Osteoblast (primary cell): ENCODE measurements at regions not wholly inside any gene's neighbourhood (a gene's known extent, or its start where the extent isn't known, plus 50 kb on each side); places are given as distances from the start of the nearest gene placed in this dataset.

Experiments
- DNase-seq: peaks from one replicate; pipeline ENCODE4 v3.0.0; 2011; ENCODE audit warnings: low spot score, mixed read lengths; ENCODE audit not compliant: insufficient read length; ENCODE audit errors: missing footprints
- H2AFZ ChIP-seq: 2 replicates; pipeline ENCODE4 v1.6.0; 2011; ENCODE audit warnings: mild to moderate bottlenecking, low read length
- H3K27ac ChIP-seq: 2 replicates; pipeline ENCODE4 v1.5.1; 2011; ENCODE audit warnings: mild to moderate bottlenecking, low read depth, low read length, moderate library complexity
- H3K27me3 ChIP-seq: 2 replicates; pipeline ENCODE4 v1.6.0; 2012; ENCODE audit warnings: mild to moderate bottlenecking, control low read depth, inconsistent platforms, low read length, moderate library complexity; ENCODE audit not compliant: insufficient read depth
- H3K36me3 ChIP-seq: 2 replicates; pipeline ENCODE4 v1.5.1; 2011; ENCODE audit warnings: mild to moderate bottlenecking, low read length, control low read depth, moderate library complexity; ENCODE audit not compliant: insufficient read depth
- H3K4me1 ChIP-seq: 2 replicates; pipeline ENCODE4 v1.5.1; 2011; ENCODE audit warnings: mild to moderate bottlenecking, low read length, control low read depth, moderate library complexity; ENCODE audit not compliant: insufficient read depth
- H3K4me2 ChIP-seq: 2 replicates; pipeline ENCODE4 v1.6.0; 2011; ENCODE audit warnings: mild to moderate bottlenecking, low read length; ENCODE audit not compliant: insufficient read depth
- H3K4me3 ChIP-seq: fragments of 200-600 bp; sonication (generic); 3 replicates; pipeline ENCODE4 v1.5.1; 2012; ENCODE audit warnings: mild to moderate bottlenecking, low read length, inconsistent platforms; ENCODE audit not compliant: insufficient read depth
- H3K79me2 ChIP-seq: 2 replicates; pipeline ENCODE4 v1.6.0; 2012; ENCODE audit warnings: mild to moderate bottlenecking, low read length, control low read depth, inconsistent platforms; ENCODE audit not compliant: insufficient read depth
- H3K9me3 ChIP-seq: 2 replicates; pipeline ENCODE4 v1.5.1; 2011; ENCODE audit warnings: low read depth, low read length, control low read depth
- H4K20me1 ChIP-seq: 2 replicates; pipeline ENCODE4 v1.6.0; 2012; ENCODE audit warnings: mild to moderate bottlenecking, low read length, control low read depth; ENCODE audit not compliant: insufficient read depth
- CTCF ChIP-seq: IDR thresholded peaks from 2 replicates; pipeline ENCODE4 v1.5.1; 2011; ENCODE audit warnings: mild to moderate bottlenecking, low read depth, low read length, moderate library complexity; ENCODE audit errors: extremely low read depth

- no peak for TF ChIP-seq CTCF
- Histone ChIP-seq H3K4me3 (no peak overlapping the region), H4K20me1 (no peaks in the 10 kb centered on the region), H3K27me3 (peaks cover 50% of the 10 kb centered on the region), H3K36me3 (no peaks in the 10 kb centered on the region), H3K4me1 (no peaks in the 10 kb centered on the region), H3K4me2 (no peak overlapping the region), H3K27ac (no peak overlapping the region), H2AFZ (no peak overlapping the region), H3K9me3 (no peaks in the 10 kb centered on the region), H3K79me2 (no peaks in the 10 kb centered on the region)
- DNase-seq, result no peak
Observed at GRCh38 chr1:234782791-234783190, 172.8 kb upstream of the IRF2BP2 start.

DNA sequence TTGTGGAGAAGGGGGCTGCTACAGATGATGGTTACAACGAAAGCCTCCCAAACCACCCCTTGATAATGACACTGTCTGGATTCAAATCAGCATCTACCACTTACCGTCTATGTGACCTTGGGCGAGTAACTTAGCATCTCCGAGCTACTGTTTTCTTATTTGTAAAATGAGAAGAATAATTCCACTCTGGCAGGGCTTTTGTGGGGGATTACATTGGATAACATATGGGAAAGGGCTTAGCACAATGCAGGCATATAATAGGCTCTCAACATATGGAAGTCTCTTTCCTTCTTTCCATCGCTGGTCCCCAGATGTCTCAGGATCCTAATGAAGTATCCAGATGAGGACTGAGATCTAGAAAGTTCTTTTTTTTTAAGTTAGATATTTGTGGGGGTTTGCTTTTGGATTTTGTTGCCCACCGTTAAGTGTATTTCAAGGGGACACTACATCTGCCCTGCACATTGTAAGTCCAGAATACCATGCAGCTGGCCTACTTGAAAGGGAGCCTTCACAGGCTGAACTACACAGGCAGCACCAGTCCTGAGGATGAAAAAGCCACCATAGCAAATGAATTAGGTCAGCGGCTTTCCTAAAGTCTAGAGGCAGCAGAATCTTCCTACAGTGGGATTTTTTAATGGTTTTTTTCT, 172.2 kb upstream of the IRF2BP2 start:
- H3K4me2 ChIP-seq, result no peak overlapping the region
- H3K4me3 ChIP-seq, result no peak overlapping the region
- H4K20me1 ChIP-seq, result no peaks in the 10 kb centered on the region
- peak; percentile 50 for DNase-seq
- H3K36me3 ChIP-seq, result no peaks in the 10 kb centered on the region
- H3K79me2 ChIP-seq, result no peaks in the 10 kb centered on the region
- no peak overlapping the region for H2AFZ ChIP-seq
- H3K27ac ChIP-seq, result no peak overlapping the region
- H3K27me3 ChIP-seq, result peaks cover 56% of the 10 kb centered on the region
- H3K9me3 ChIP-seq, result no peaks in the 10 kb centered on the region
- TF ChIP-seq CTCF, result no peak
- no peaks in the 10 kb centered on the region for H3K4me1 ChIP-seq

DNA sequence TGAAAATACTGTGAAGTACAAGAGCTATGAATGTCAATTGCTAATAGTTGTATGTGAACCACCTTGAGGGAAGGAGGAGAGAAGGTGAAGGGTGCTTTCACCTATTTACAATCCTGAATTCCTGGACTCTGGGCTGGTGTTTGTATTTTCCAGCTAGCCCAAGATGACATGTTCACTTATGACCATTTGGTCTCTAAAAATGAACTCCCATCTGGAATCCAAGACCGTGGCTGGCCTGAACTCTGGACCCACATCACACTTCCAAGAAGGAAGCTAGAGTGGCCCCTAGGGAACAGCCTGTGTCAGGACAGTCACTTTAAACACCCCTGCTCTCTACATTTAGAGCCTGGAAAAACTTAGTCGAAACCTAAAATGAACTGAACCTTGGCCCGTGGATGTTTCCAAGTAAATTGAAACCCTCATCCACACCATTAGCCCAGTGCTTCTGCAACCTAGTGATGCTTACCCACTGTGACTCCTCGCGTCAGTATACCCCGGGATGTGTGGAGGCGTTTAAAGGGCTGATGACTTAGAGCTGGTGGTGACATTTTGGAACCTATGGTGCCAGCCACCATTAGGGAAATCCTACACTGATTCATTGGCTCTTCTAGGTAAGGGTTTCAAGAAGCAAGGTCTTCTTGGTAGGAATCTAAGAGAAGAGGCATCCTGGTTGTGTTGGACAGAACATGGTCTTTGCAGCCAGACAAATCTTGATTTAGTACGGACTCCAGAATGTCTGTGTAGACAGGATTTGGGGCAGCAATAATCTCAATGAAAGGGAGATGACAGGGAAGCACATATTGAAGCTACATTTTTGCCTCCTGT, 171.5 kb upstream of the IRF2BP2 start:
- Histone ChIP-seq H3K79me2 (no peaks in the 10 kb centered on the region), H3K4me1 (no peaks in the 10 kb centered on the region), H4K20me1 (no peaks in the 10 kb centered on the region), H3K4me2 (no peak overlapping the region), H2AFZ (no peak overlapping the region), H3K4me3 (no peak overlapping the region), H3K27ac (no peak overlapping the region), H3K36me3 (no peaks in the 10 kb centered on the region), H3K27me3 (peaks cover 64% of the 10 kb centered on the region), H3K9me3 (no peaks in the 10 kb centered on the region)
- DNase-seq, result peak; percentile 74
- TF ChIP-seq CTCF, result no peak

- peak; percentile 36 for DNase-seq
- peaks cover 64% of the 10 kb centered on the region for H3K27me3 ChIP-seq
- no peak overlapping the region for H3K27ac ChIP-seq
- no peaks in the 10 kb centered on the region for H3K4me1 ChIP-seq
- H3K4me3 ChIP-seq, result no peak overlapping the region
- H3K36me3 ChIP-seq, result no peaks in the 10 kb centered on the region
- H3K9me3 ChIP-seq, result no peaks in the 10 kb centered on the region
- no peak overlapping the region for H3K4me2 ChIP-seq
- H2AFZ ChIP-seq, result no peak overlapping the region
- TF ChIP-seq CTCF, result no peak
- H3K79me2 ChIP-seq, result no peaks in the 10 kb centered on the region
- H4K20me1 ChIP-seq, result no peaks in the 10 kb centered on the region
Observed at GRCh38 chr1:234780531-234781162, 170.7 kb upstream of the IRF2BP2 start.
